OCI-LY3 (cell line): ENCODE measurements at regions not wholly inside any gene's neighbourhood (a gene's known extent, or its start where the extent isn't known, plus 50 kb on each side); places are given as distances from the start of the nearest gene placed in this dataset.

ENCODE experiments used
- H2AFZ ChIP-seq: fragments of 200-600, 300-600 bp; shearing (Covaris generic); 2 replicates; pipeline ENCODE4 v1.6.0; 2014; ENCODE audit warnings: antibody characterized with exemption, low read depth, low read length
- H3K27ac ChIP-seq: fragments of 200-600, 300-600 bp; sonication (generic); 2 replicates; pipeline ENCODE4 v1.5.1; 2014; ENCODE audit warnings: mild to moderate bottlenecking, low read length, moderate library complexity, mixed read lengths
- H3K27me3 ChIP-seq: fragments of 200-600, 300-600 bp; sonication (generic); 2 replicates; pipeline ENCODE4 v1.6.1; 2014; ENCODE audit warnings: low read depth, low read length, mixed read lengths
- H3K36me3 ChIP-seq: fragments of 200-600, 300-600 bp; sonication (generic); replicated peaks from 2 replicates; pipeline ENCODE3; 2014; ENCODE audit warnings: low read depth, low read length, mixed read lengths
- H3K4me1 ChIP-seq: fragments of 300-600, 200-600 bp; sonication (generic); 2 replicates; pipeline ENCODE4 v1.6.1; 2014; ENCODE audit warnings: low read length, mixed read lengths
- H3K4me2 ChIP-seq: fragments of 200-600, 300-600 bp; sonication (generic); 2 replicates; pipeline ENCODE4 v1.6.1; 2014; ENCODE audit warnings: low read length, mixed read lengths
- H3K4me3 ChIP-seq: fragments of 300-600, 200-600 bp; sonication (generic); 2 replicates; pipeline ENCODE4 v1.5.1; 2014; ENCODE audit warnings: antibody characterized with exemption, mild to moderate bottlenecking, low read length, moderate library complexity
- H3K79me2 ChIP-seq: fragments of 300-600, 200-600 bp; shearing (Covaris generic); 2 replicates; pipeline ENCODE4 v1.6.1; 2014; ENCODE audit warnings: mild to moderate bottlenecking, low read length, mixed read lengths
- H3K9ac ChIP-seq: fragments of 300-600, 200-600 bp; shearing (Covaris generic); 2 replicates; pipeline ENCODE4 v1.6.0; 2014; ENCODE audit warnings: mild to moderate bottlenecking, low read length, moderate library complexity
- H3K9me3 ChIP-seq: fragments of 200-600, 300-600 bp; shearing (Covaris generic); 2 replicates; pipeline ENCODE4 v1.6.1; 2014; ENCODE audit warnings: low read length, mixed read lengths; ENCODE audit not compliant: insufficient read depth
- H4K20me1 ChIP-seq: fragments of 200-600, 300-600 bp; sonication (generic); 2 replicates; pipeline ENCODE4 v1.6.1; 2016; ENCODE audit warnings: low read length, mixed read lengths; ENCODE audit not compliant: insufficient read depth
- CTCF ChIP-seq: fragments of 200-600, 300-600 bp; sonication (generic); IDR thresholded peaks from 2 replicates; pipeline ENCODE4 v1.5.1; 2014; ENCODE audit warnings: antibody characterized with exemption, low read length, low read depth
- EZH2phosphoT487 ChIP-seq: fragments of 200-600 bp; shearing (Covaris generic); IDR thresholded peaks from 2 replicates; pipeline ENCODE4 v1.6.1; 2018; ENCODE audit warnings: antibody characterized with exemption, mixed run types, low read depth

- Histone ChIP-seq H4K20me1 (no peaks in the 10 kb centered on the region), H3K36me3 (no peaks in the 10 kb centered on the region), H3K4me1 (no peaks in the 10 kb centered on the region), H3K27ac (no peak overlapping the region), H3K4me2 (no peak overlapping the region), H3K27me3 (no peaks in the 10 kb centered on the region), H2AFZ (no peak overlapping the region), H3K79me2 (no peaks in the 10 kb centered on the region), H3K9ac (no peak overlapping the region), H3K9me3 (no peaks in the 10 kb centered on the region), H3K4me3 (no peak overlapping the region)
- TF ChIP-seq EZH2phosphoT487 (no peak), CTCF (no peak)
Measured at GRCh38 chr12:127162902-127163301, 1104.1 kb upstream of the TMEM132C start.

GRCh38 chr12:127165567-127166392 is 1101.2 kb upstream of the TMEM132C start:
- H4K20me1 ChIP-seq: no peaks in the 10 kb centered on the region
- TF ChIP-seq EZH2phosphoT487: no peak
- no peak for TF ChIP-seq CTCF
- H3K4me1 ChIP-seq: peaks cover 6% of the 10 kb centered on the region
- H3K79me2 ChIP-seq: no peaks in the 10 kb centered on the region
- no peak overlapping the region for H3K27ac ChIP-seq
- no peaks in the 10 kb centered on the region for H3K9me3 ChIP-seq
- no peak overlapping the region for H3K9ac ChIP-seq
- no peak overlapping the region for H3K4me3 ChIP-seq
- H3K27me3 ChIP-seq: no peaks in the 10 kb centered on the region
- H3K4me2 ChIP-seq: no peak overlapping the region
- H3K36me3 ChIP-seq: no peaks in the 10 kb centered on the region
- no peak overlapping the region for H2AFZ ChIP-seq

- Histone ChIP-seq H2AFZ (no peak overlapping the region), H3K4me2 (no peak overlapping the region), H3K9me3 (no peaks in the 10 kb centered on the region), H3K36me3 (no peaks in the 10 kb centered on the region), H3K4me3 (no peak overlapping the region), H3K27ac (no peak overlapping the region), H3K9ac (no peak overlapping the region), H3K27me3 (no peaks in the 10 kb centered on the region), H4K20me1 (no peaks in the 10 kb centered on the region), H3K79me2 (no peaks in the 10 kb centered on the region), H3K4me1 (peaks cover 6% of the 10 kb centered on the region)
- TF ChIP-seq CTCF: no peak
- TF ChIP-seq EZH2phosphoT487: no peak
Measured at GRCh38 chr12:127169321-127170181, 1097.4 kb upstream of the TMEM132C start.
